DND-41 (cell line): ENCODE measurements at regions not wholly inside any gene's neighbourhood (a gene's known extent, or its start where the extent isn't known, plus 50 kb on each side); places are given as distances from the start of the nearest gene placed in this dataset.

Source experiments
- ATAC-seq: fragments of 200-7000 bp; cut with Tn5 transposase; 3 replicates; pipeline ENCODE4 v1.9.1; 2021; ENCODE audit warnings: low read depth; ENCODE audit not compliant: insufficient read depth
- DNase-seq: peaks from one replicate; pipeline ENCODE4 v3.0.0-alpha.2; 2020
- H2AFZ ChIP-seq: 2 replicates; pipeline ENCODE4 v1.6.0; 2012; ENCODE audit warnings: low read depth, low read length
- H3K27ac ChIP-seq: 2 replicates; pipeline ENCODE4 v1.5.1; 2012; ENCODE audit warnings: low read length, inconsistent platforms
- H3K27me3 ChIP-seq: fragments of 200-600 bp; sonication (generic); 2 replicates; pipeline ENCODE4 v1.6.0; 2012; ENCODE audit warnings: low read length, mild to moderate bottlenecking, inconsistent platforms; ENCODE audit not compliant: insufficient read depth, poor library complexity
- H3K36me3 ChIP-seq: 2 replicates; pipeline ENCODE4 v1.5.1; 2012; ENCODE audit warnings: low read length, inconsistent platforms; ENCODE audit not compliant: insufficient read depth
- H3K4me1 ChIP-seq: 2 replicates; pipeline ENCODE4 v1.5.1; 2012; ENCODE audit warnings: mild to moderate bottlenecking, low read length; ENCODE audit not compliant: insufficient read depth
- H3K4me2 ChIP-seq: 2 replicates; pipeline ENCODE4 v1.6.0; 2012; ENCODE audit warnings: mild to moderate bottlenecking, moderate library complexity, low read length, inconsistent platforms; ENCODE audit not compliant: insufficient read depth
- H3K4me3 ChIP-seq, 2 experiments: fragments of 200-600 bp in 1 of 2; shearing (Covaris generic) in 1 of 2; 2 replicates each; pipeline ENCODE4 v1.5.1; 2012 to 2016; ENCODE audit warnings: inconsistent platforms in 2 of 2, low read length in 2 of 2, mild to moderate bottlenecking in 2 of 2, low read depth in 1 of 2, moderate library complexity in 1 of 2
- H3K79me2 ChIP-seq: 2 replicates; pipeline ENCODE4 v1.6.0; 2012; ENCODE audit warnings: low read length, inconsistent platforms; ENCODE audit not compliant: insufficient read depth
- H3K9ac ChIP-seq: 2 replicates; pipeline ENCODE4 v1.6.0; 2012; ENCODE audit warnings: low read depth, mild to moderate bottlenecking, inconsistent platforms, low read length, moderate library complexity
- H3K9me3 ChIP-seq: 2 replicates; pipeline ENCODE4 v1.5.1; 2012; ENCODE audit warnings: low read length, moderate library complexity, mild to moderate bottlenecking, inconsistent platforms; ENCODE audit not compliant: insufficient read depth, severe bottlenecking
- H4K20me1 ChIP-seq: 2 replicates; pipeline ENCODE4 v1.6.0; 2012; ENCODE audit warnings: low read length; ENCODE audit not compliant: insufficient read depth
- EZH2 ChIP-seq: IDR thresholded peaks from 3 replicates; pipeline ENCODE4 v1.6.1; 2012; ENCODE audit warnings: borderline replicate concordance, low read depth, mild to moderate bottlenecking, moderate library complexity, low read length, inconsistent platforms; ENCODE audit not compliant: severe bottlenecking
- TF ChIP-seq, protein P1 (sequence below): IDR thresholded peaks from 2 replicates; pipeline ENCODE4 v1.5.1; 2012; ENCODE audit warnings: borderline replicate concordance, low read length, moderate library complexity, mild to moderate bottlenecking; ENCODE audit not compliant: poor library complexity, severe bottlenecking; ENCODE audit errors: extremely low read depth

DNA sequence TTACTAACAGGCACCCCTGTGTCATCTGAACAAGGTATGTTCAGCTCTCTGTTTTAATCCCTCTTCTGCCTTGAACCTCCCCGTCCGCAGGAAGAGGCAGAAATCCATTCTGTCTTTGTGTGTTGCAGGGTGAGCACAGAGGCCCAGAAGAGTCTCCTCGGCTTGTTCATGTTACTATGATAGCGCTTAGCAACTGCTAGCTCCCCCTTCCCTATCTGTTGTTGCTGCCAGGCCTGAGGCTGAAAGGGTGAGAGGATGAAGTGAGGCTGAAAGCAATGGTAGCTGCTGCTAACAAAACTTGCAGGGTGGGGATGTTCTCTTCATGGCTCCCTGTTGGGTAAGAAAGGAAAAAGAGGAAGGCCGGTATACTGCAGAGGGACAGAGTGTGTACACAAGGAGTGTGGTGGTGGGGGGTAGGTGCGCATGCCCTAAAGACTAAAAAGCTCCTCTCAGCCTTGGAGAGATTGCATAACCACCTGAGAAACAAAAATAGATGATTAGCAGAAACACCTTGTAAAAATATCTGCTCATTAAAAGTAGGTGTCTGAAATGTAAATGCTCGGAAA, 55.2 kb upstream of the CITED2 start:
- DNase-seq: no peak
- no peak overlapping the region for H2AFZ ChIP-seq

DNA sequence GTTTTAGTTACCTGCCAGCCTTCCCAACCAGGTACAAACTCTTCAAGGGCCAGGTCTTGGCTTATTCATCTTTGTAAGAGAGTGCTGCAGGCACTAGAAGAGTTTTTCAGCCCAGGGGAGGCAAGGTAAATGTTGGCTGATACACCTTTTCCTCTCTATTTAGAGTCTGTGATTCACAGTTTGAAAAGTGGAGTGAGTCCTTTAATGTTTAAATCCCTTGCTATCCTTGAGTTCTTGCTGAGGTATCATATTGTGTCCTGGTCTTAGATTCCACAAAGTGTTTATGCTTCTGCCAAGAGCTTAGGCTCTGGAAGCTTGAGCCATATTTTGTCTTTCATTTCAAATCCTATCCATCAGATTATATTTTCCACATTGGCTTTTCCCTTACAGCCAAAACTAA, 52.8 kb upstream of the CITED2 start:
- DNase-seq: no peak
- no peak overlapping the region for H3K9ac ChIP-seq
- H3K4me2 ChIP-seq: no peak overlapping the region
- no peaks in the 10 kb centered on the region for H3K36me3 ChIP-seq
- H3K9me3 ChIP-seq: no peaks in the 10 kb centered on the region
- ATAC-seq: no peak
- H3K27me3 ChIP-seq: no peaks in the 10 kb centered on the region
- TF ChIP-seq, protein P1, sequence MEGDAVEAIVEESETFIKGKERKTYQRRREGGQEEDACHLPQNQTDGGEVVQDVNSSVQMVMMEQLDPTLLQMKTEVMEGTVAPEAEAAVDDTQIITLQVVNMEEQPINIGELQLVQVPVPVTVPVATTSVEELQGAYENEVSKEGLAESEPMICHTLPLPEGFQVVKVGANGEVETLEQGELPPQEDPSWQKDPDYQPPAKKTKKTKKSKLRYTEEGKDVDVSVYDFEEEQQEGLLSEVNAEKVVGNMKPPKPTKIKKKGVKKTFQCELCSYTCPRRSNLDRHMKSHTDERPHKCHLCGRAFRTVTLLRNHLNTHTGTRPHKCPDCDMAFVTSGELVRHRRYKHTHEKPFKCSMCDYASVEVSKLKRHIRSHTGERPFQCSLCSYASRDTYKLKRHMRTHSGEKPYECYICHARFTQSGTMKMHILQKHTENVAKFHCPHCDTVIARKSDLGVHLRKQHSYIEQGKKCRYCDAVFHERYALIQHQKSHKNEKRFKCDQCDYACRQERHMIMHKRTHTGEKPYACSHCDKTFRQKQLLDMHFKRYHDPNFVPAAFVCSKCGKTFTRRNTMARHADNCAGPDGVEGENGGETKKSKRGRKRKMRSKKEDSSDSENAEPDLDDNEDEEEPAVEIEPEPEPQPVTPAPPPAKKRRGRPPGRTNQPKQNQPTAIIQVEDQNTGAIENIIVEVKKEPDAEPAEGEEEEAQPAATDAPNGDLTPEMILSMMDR: no peak
- no peak for TF ChIP-seq EZH2
- no peaks in the 10 kb centered on the region for H3K4me1 ChIP-seq
- no peak overlapping the region for H2AFZ ChIP-seq
- no peak overlapping the region for H3K4me3 ChIP-seq
- no peaks in the 10 kb centered on the region for H3K79me2 ChIP-seq
- H3K27ac ChIP-seq: no peak overlapping the region
- H4K20me1 ChIP-seq: no peaks in the 10 kb centered on the region

More for the DNA sequence above, 55.2 kb upstream of the CITED2 start:
- no peaks in the 10 kb centered on the region for H3K9me3 ChIP-seq
- H4K20me1 ChIP-seq: no peaks in the 10 kb centered on the region
- H3K4me1 ChIP-seq: no peaks in the 10 kb centered on the region
- TF ChIP-seq, protein P1: no peak
- no peak for TF ChIP-seq EZH2
- H3K4me2 ChIP-seq: no peak overlapping the region
- no peaks in the 10 kb centered on the region for H3K79me2 ChIP-seq
- no peaks in the 10 kb centered on the region for H3K36me3 ChIP-seq
- H3K4me3 ChIP-seq: no peak overlapping the region
- H3K27me3 ChIP-seq: peaks cover 3% of the 10 kb centered on the region
- no peak overlapping the region for H3K9ac ChIP-seq
- ATAC-seq: no peak
- H3K27ac ChIP-seq: no peak overlapping the region

DNA sequence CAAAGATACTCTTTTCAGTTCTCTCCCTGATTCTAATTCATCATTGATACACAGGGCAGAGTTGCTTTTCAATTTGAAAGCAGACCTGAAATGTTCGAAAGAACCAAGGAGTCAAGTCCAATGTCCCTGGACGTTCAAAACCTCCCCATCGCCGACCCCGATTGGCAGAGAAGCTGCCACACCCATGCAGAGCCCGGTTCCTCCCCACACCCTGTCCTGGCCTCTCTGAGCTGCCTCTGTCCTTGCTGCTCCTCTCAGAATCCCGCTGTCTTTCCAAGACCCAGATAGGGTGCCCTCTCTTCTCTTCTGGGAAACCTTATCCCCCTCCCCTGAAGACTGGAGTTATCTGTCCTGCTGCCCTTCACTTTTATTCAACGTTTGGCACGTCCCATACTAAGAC, 52.3 kb upstream of the CITED2 start:
- no peak overlapping the region for H2AFZ ChIP-seq
- H3K9ac ChIP-seq: no peak overlapping the region
- no peaks in the 10 kb centered on the region for H3K36me3 ChIP-seq
- H3K4me2 ChIP-seq: no peak overlapping the region
- H3K4me3 ChIP-seq: no peak overlapping the region
- no peaks in the 10 kb centered on the region for H4K20me1 ChIP-seq
- H3K27ac ChIP-seq: no peak overlapping the region
- ATAC-seq (no peak), DNase-seq (no peak)
- no peaks in the 10 kb centered on the region for H3K27me3 ChIP-seq
- no peaks in the 10 kb centered on the region for H3K79me2 ChIP-seq
- H3K9me3 ChIP-seq: no peaks in the 10 kb centered on the region
- no peaks in the 10 kb centered on the region for H3K4me1 ChIP-seq
- TF ChIP-seq, protein P1: no peak
- TF ChIP-seq EZH2: no peak

DNA sequence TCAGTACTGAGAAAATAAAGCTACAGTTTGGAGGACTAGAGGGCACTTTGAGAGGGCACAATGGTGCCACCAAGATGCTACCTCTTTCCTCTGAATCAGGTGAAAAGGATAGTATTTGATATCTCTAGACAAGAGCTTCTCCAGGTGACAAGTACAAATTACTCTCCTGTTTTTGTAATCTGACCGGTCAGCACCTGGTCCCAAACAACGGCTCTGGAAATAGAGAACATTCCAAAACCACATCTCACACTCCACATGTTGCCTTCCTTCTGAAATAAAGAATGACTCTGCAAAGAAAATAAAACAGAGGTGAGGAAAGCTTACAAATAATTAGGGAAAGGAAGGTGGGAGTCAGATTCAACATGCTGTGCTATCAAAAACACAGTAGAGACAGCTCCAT, 51.3 kb upstream of the CITED2 start:
- DNase-seq (no peak), ATAC-seq (no peak)
- H3K9me3 ChIP-seq: no peaks in the 10 kb centered on the region
- no peak overlapping the region for H2AFZ ChIP-seq
- no peak overlapping the region for H3K4me2 ChIP-seq
- no peak overlapping the region for H3K9ac ChIP-seq
- no peaks in the 10 kb centered on the region for H3K79me2 ChIP-seq
- no peak for TF ChIP-seq EZH2
- TF ChIP-seq, protein P1: no peak
- H4K20me1 ChIP-seq: no peaks in the 10 kb centered on the region
- H3K36me3 ChIP-seq: no peaks in the 10 kb centered on the region
- H3K4me1 ChIP-seq: no peaks in the 10 kb centered on the region
- H3K4me3 ChIP-seq: no peak overlapping the region
- H3K27me3 ChIP-seq: no peaks in the 10 kb centered on the region
- no peak overlapping the region for H3K27ac ChIP-seq
